ENCODE measurements at regions not wholly inside any gene's neighbourhood (a gene's known extent, or its start where the extent isn't known, plus 50 kb on each side); places are given as distances from the start of the nearest gene placed in this dataset.

GRCh38 chr2:191476901-191477300 lies 201.0 kb upstream of the NABP1 start:
- TF ChIP-seq POLR2AphosphoS5 (IDR thresholded peaks at IDR 0.05; ENCODE audit: low read depth): no peak
- no peak for TF ChIP-seq CTCF (IDR thresholded peaks at IDR 0.05; ENCODE audit: insufficient read depth, low read length)

Measured in HL-60 (cell line).